GM19397 (cell line): ENCODE measurements at regions not wholly inside any gene's neighbourhood (a gene's known extent, or its start where the extent isn't known, plus 50 kb on each side); places are given as distances from the start of the nearest gene placed in this dataset.

Experiments
- ATAC-seq: cut with Tn5 transposase; IDR thresholded peaks from one replicate; pipeline ENCODE4 v1.9.1; 2021; ENCODE audit warnings: mild to moderate bottlenecking, moderate library complexity; ENCODE audit not compliant: unreplicated experiment

DNA sequence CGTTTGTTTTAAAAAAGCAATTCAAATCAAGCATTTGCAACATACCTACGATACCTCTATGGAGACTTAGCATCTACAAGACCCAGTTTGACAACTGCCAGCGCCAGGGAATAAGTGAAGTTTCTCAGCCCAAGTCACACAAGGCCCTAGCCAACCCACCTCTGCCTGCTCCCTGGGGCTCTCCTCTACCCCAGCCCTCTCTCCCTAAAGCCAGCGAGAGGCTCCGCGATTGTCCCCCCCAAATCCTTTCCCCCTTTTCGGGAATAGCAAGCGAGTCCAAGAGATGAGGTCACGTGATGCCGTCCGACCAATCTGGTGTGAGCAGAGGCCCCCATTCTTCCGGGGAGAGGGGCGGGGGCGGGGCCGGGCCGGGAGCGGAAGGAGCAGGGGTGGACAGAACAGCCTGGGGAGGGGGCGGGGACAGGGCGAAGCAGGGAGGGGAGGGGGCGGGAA lies 102.2 kb upstream of the RAB6C start:
- ATAC-seq = peak; percentile 79

DNA sequence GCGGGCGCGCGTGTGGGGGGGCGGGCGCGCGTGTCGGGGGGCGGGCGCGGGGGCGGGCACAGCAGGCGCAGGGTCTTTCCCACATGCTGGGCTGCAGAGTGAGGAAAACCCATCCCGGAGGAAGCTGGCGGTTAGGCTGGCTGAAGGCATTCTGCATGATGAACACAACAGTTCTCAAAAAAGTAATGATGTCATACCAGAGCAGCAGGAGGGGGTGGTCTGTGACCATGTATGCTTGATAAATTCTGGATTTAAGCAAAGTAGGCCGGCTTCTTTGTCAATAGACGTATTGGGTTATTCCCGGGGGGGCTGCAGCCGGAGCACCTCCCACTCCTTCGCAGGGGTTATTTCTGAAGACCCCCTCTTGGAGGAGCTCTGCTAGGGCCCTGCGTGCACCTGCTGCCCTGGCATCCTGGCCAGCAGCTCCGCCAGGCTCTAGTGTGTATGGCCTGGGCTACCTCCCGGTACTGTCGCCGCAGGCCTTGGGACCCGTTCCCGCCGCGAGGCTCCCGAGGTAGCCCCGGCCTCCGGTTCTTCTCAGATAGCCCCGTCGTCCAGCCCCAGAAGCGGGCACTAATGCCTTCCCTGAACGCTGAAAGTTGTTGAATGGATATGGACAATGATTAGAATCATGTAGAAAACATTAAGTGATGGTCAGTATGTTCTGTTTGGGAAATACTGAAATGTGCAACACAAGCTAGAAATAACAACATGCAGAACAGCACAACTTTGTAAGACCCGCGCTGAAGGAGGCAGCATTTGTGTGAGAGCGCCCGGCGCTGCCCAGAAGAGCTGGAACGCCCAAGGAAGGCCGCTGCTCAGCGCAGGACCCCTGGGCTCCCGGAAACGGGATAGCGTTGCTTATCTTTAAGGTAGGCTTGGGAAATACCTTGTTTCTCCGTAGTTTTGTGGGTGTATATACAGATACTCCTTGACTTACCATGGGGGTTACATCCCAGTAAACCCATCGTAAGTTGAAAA lies 101.4 kb upstream of the RAB6C start:
- peak; percentile 22 for ATAC-seq

DNA sequence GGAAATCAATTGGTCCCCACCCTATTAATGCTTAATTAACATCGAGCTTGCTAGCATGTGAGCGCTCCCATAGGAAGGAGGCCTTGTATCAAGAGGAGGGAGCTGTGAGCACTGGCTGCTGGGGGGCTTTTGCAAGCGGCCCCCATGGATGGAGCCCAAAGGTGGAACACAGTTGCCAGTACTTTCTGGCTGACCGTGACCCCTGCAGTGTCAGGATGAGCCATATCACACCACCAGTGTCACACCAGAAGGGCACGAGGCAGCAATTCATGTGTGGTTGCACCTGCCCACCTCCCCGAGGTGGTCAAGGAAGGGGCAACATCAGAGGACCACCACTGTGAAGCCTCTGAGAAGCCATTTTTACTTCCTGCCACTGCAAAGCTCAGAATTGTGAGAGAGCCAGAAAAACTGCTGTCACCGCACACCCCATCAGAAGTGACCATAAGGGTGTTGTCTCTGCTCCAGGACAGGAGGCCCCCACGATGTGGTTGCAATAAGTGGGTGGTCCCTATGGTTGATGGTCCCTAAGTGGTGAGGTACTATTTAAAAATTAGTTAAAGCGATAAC lies 99.8 kb upstream of the RAB6C start:
- no peak for ATAC-seq

DNA sequence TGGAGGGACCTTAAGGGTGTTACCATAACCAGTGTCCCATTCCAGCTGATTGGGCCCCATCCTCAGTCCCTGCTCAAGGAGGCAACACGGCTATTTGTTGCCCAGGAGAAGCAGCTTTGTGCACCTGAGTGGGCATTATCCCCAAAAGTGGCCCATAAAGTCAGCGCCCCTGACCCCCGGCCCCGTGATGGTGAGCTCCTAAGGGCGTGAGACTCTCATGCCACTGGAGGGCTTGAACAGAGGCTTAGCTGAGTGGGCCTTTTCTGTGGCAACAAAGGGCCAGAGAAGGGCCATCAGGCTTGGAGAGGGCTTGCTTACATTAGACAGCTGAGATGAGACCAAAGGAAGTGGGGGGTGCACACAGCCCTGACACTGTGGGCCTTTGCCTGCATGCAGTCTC lies 99.2 kb upstream of the RAB6C start:
- no peak for ATAC-seq

DNA sequence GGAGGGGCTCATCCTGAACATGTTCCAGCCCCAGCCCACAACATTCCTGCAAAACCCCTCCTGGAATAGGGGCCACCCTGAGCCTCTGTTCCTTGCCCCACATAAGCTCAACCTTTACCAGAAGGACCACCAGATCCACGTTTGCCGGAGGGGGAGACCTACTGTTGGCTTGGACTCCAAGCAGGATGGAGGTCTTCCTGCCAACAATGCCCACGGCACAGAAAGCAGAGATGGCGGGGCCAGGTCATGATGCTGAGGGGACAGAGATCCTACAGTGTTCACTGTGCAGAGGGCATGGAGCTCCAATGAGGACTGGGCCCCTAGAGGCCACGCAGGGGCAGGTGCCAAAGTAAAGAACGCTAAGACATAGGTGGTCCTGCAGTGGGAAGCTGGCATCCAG lies 98.5 kb upstream of the RAB6C start:
- no peak for ATAC-seq

DNA sequence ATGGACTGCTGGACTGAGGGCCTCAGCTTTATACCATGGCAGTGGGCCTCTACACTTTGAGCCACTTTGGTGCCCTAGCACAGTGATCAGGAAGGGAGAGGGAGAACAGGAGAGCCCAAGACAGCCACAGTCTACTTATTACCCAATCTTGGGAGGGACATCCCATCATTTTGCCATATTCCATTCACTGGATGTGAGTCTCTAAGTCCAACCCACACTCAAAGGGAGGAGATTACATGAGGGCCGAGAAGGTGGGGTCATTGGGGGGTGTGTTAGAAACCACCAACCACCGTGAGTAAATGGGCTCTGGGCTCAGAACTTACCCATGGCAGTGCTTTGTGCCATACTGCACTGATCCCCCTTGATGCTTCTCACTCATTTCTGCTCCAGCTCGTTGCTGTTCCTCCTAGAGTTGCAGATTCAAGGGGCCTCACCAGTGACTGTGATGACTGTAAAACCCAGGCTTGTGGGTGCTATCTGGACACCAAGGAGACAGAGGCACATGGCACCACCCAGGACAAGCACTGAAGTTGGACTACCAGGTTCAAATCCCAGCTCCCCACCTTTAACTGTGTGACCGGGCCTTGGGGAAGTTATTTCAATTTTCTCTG lies 97.6 kb upstream of the RAB6C start:
- ATAC-seq = no peak

DNA sequence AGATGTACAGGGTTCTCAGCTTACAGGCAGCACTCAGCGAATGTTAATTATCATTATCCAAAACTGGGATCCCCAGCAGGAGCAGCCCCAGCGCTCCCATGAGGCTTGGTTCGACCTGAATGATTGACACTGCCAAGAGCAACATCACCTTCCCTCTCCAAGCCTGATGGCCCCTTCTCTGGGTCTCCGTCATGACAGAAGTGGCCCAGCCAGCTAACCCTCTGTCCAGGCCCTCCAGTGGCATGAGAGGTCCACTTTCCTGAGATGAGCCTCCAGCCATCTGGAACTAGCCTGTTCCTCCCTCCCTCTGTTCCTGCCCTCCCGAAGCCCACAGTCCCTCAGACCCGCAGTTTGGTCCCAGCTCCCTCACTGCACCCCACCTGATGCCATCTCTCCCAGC lies 97.0 kb upstream of the RAB6C start:
- no peak for ATAC-seq

DNA sequence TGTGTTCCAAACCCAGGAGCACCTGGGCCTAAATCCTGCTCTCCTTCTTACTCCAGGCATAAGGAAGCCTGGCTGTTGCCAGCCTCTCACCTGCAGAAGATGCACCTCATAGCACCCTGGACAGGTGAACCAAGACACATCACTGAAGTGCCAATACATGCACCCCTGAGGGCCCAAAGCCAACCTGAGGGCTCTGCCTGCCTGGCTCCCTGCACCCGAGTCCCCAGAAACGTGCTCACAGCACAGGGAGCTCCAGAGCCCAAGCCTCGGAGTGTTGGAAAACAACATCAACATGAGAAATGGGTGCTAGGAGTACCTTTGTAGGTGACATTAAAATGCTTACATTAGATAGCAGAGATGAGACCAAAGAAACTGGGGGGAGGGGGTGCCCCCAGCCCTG lies 96.3 kb upstream of the RAB6C start:
- no peak for ATAC-seq

GRCh38 chr2:129884221-129884786 lies 95.2 kb upstream of the RAB6C start:
- no peak for ATAC-seq

- no peak for ATAC-seq
These were observed 93.7 kb upstream of the RAB6C start for GRCh38 chr2:129885735-129886134.

DNA sequence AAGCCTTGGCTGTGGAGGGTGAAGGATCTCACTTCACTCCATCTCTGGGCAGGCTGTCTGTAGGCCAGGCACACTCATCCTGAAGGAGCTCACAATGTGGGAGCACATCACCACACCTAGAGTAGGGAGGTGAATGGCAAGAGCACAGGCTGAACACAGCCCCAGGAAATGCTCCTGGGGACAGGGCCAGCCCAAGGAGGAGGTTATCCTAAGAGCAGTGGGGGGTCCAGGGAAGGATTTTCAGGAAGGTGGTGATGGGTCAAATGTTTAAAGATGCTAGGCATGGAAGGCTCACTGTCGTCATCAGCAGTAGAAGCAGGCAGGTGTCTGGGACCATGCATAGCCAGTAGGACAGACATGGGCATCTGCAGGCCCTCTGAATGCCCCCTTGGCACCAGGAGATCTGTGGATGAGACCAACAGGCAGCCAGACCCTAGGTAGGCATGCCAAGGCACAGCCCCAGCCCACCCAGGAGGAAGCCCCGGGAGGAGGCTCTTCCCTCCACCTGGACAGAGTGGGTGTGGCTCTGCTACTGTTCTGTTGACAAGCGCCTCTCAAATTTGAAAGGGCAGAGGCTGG lies 91.7 kb upstream of the RAB6C start:
- no peak for ATAC-seq

DNA sequence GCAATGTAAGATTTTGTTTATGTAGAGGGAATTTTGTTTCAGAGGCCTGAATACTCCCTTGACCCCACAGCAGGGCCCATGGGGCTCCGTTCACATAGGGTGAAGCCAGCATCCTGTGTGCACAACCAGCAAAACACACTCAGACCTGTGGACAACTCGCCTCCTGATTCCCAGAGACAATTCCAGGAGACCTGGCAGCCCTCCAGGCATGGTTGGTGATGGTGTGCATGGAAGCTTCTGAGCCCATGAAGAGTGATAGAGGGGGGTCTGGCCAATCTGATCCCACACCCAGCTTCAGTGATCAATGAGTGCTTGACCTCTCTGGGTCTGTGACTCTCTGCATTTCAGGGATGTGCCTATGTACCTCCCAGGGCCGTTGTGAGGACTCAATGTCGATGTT lies 91.0 kb upstream of the RAB6C start:
- ATAC-seq = no peak

- ATAC-seq = no peak
These were observed 90.6 kb upstream of the RAB6C start for GRCh38 chr2:129888896-129889295.

GRCh38 chr2:129891341-129892320 lies 87.8 kb upstream of the RAB6C start:
- ATAC-seq = no peak

DNA sequence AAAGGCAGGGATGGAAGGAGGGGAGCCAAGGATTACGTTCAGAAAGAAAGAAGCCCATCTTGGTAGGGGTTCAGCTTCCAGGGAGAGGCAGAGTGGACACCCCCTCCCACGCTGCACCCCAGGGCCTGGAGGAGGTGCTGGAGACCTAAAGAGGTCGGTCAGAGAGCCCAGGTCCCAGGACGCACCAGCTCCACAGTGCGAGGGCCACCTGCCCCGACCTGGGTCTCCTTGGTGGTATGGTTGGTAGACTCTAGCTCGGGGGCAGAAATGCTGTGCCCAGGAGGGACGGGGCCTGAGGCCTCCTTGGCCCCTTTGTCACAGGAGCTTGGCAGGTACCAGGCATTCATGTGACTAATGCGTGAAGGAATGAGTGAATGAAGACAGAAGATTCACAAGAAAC lies 87.1 kb upstream of the RAB6C start:
- no peak for ATAC-seq

GRCh38 chr2:129892773-129893172 lies 86.7 kb upstream of the RAB6C start:
- no peak for ATAC-seq

GRCh38 chr2:129893244-129893643 lies 86.2 kb upstream of the RAB6C start:
- ATAC-seq = no peak

DNA sequence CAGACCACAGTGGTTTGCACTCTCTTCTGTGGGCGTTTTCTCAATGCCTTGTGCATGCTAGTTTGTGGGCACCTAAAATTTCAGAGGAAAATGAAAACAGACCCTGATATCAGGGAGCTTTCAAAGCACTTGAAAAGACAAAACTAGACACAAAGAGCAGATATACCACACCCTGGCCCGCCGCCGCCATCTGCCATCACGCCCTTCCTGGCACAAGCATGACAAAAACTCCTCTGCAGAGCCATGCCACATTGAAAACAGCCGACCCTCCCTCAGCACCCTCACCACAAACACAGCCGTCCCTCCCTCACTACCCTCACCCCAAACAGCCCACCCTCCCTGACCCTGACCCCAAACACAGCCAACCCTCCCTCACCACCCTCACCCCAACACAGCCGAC lies 84.8 kb upstream of the RAB6C start:
- no peak for ATAC-seq

- ATAC-seq = no peak
These were observed 84.4 kb upstream of the RAB6C start for GRCh38 chr2:129895061-129895460.

DNA sequence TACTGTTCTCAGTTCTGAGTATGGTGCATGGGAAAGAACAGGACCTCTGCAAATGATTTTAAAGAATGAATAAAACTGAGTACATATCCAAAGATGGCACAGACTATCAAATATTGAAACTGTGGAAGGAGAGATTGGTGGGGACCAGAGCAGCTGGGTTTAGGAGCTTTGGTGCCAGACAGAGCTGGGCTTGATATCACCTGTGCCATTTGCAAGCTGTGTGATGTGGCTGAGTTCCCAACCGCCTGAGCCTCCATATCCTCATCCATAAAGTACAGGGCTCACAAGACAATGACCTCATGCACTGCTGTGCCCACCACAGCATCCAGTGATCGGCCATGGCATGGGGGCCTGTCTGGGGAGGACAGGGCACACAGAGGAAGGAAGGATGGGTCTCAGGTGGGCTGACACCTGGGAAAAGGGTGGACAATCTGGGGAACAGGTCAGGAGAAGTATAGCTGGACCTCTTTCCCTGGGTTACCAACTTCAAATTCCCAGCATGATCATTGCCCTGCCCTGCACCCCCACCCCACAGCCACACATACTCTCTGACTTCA lies 83.9 kb upstream of the RAB6C start:
- no peak for ATAC-seq
